HCT116 (cell line): ENCODE measurements at regions not wholly inside any gene's neighbourhood (a gene's known extent, or its start where the extent isn't known, plus 50 kb on each side); places are given as distances from the start of the nearest gene placed in this dataset.

Experiments
- ATAC-seq: fragments of 200-7000 bp; cut with Tn5 transposase; 2 replicates; pipeline ENCODE4 v1.9.1; 2020; ENCODE audit warnings: mild to moderate bottlenecking, moderate library complexity
- BruUV-seq: library from RNA; stranded (reverse); fragments of 400-500 nt; replicated peaks from 2 replicates; lab custom pipeline; 2021; lab: Mats Ljungman, UMichigan
- CTCF ChIA-PET: fragments of 300-600 bp; sonication (Branson Sonifier 250); formaldehyde crosslinking; loops from one replicate; lab custom pipeline; 2021; ENCODE audit warnings: antibody characterized with exemption; lab: Charles Lee
- POLR2A ChIA-PET: fragments of 300-600, 350-600 bp; sonication (Branson Sonifier 250); formaldehyde crosslinking; loops from one replicate; lab custom pipeline; 2021; ENCODE audit warnings: antibody characterized with exemption; lab: Charles Lee
- RAD21 ChIA-PET, 2 experiments: fragments of 300-600 bp; sonication (Branson Sonifier 250); formaldehyde crosslinking; loops; one replicate each; lab custom pipeline; 2023; ENCODE audit warnings: low total read pairs in 2 of 2; ENCODE audit not compliant: uncharacterized antibody in 2 of 2, unreplicated experiment in 2 of 2, low non-redundant PET in 1 of 2; lab: Charles Lee
- DNase-seq: peaks from one replicate; pipeline ENCODE4 v3.0.0-alpha.2; 2010; ENCODE audit warnings: low read depth, low spot score
- H2AFZ ChIP-seq: fragments of 200-600 bp; shearing (Covaris generic), sonication (generic); 2 replicates; pipeline ENCODE4 v1.6.1; 2017; ENCODE audit warnings: low read depth, mixed run types, mixed read lengths, antibody characterized with exemption, low read length; ENCODE audit not compliant: poor library complexity, severe bottlenecking
- H3K27ac ChIP-seq: 2 replicates; pipeline ENCODE4 v1.5.1; 2012; ENCODE audit warnings: low read depth, low read length
- H3K27me3 ChIP-seq: fragments of 200-600 bp; sonication (generic); 2 replicates; pipeline ENCODE4 v1.6.1; 2016; ENCODE audit warnings: mixed run types, low read length, mixed read lengths; ENCODE audit not compliant: insufficient read depth
- H3K36me3 ChIP-seq, 2 experiments: fragments of 200-500 bp in 1 of 2; fragments of 200-600 bp in 1 of 2; sonication (Bioruptor generic) in 1 of 2; sonication (generic) in 1 of 2; 2 replicates each; pipeline versions ENCODE4 v1.5.1 to v1.6.1; 2014 to 2016; ENCODE audit warnings: low read length in 2 of 2, inconsistent platforms in 1 of 2, mixed read lengths in 1 of 2, mixed run types in 1 of 2; ENCODE audit not compliant: insufficient read depth in 2 of 2, control insufficient read depth in 1 of 2
- H3K4me1 ChIP-seq, 2 experiments: fragments of 200-600 bp in 1 of 2; sonication (generic) in 1 of 2; 2 replicates each; pipeline versions ENCODE4 v1.5.1 to v1.6.1; 2012 to 2017; ENCODE audit warnings: low read length in 2 of 2, inconsistent platforms in 1 of 2, mild to moderate bottlenecking in 1 of 2, mixed read lengths in 1 of 2, mixed run types in 1 of 2, moderate library complexity in 1 of 2; ENCODE audit not compliant: insufficient read depth in 2 of 2, control insufficient read depth in 1 of 2
- H3K4me2 ChIP-seq: fragments of 200-600 bp; sonication (generic); 2 replicates; pipeline ENCODE4 v1.6.1; 2017; ENCODE audit warnings: mixed run types, low read length, mixed read lengths
- H3K4me3 ChIP-seq, 2 experiments: fragments of 200-600 bp in 1 of 2; sonication (generic) in 1 of 2; replicated peaks in 1 of 2; 2 replicates each; pipeline ENCODE4 v1.5.1; 2011 to 2016; ENCODE audit warnings: low read length in 2 of 2, control low read depth in 1 of 2, low read depth in 1 of 2, mild to moderate bottlenecking in 1 of 2, mixed read lengths in 1 of 2, mixed run types in 1 of 2
- H3K79me2 ChIP-seq: fragments of 200-600 bp; sonication (generic); 2 replicates; pipeline ENCODE4 v1.6.1; 2017; ENCODE audit warnings: mild to moderate bottlenecking, mixed run types, low read length, moderate library complexity, mixed read lengths; ENCODE audit not compliant: insufficient read depth
- H3K9ac ChIP-seq: fragments of 200-600 bp; sonication (generic); 2 replicates; pipeline ENCODE4 v1.6.1; 2016; ENCODE audit warnings: low read length, mixed read lengths
- H3K9me2 ChIP-seq: fragments of 200-600 bp; sonication (generic), shearing (Covaris generic); 2 replicates; pipeline ENCODE4 v1.6.1; 2017; ENCODE audit warnings: mixed run types, mild to moderate bottlenecking, moderate library complexity; ENCODE audit not compliant: insufficient read depth
- H3K9me3 ChIP-seq, 2 experiments: fragments of 200-500 bp in 1 of 2; fragments of 200-600 bp in 1 of 2; sonication (Bioruptor generic) in 1 of 2; sonication (generic) in 1 of 2; 2 replicates each; pipeline ENCODE4 v1.6.1; 2014 to 2017; ENCODE audit warnings: low read length in 2 of 2, mixed read lengths in 2 of 2, inconsistent platforms in 1 of 2, low read depth in 1 of 2, mild to moderate bottlenecking in 1 of 2, mixed run types in 1 of 2, moderate library complexity in 1 of 2; ENCODE audit not compliant: control insufficient read depth in 1 of 2, insufficient read depth in 1 of 2
- H4K20me1 ChIP-seq: fragments of 200-600 bp; sonication (generic), shearing (Covaris generic); 2 replicates; pipeline ENCODE4 v1.6.1; 2017; ENCODE audit warnings: mixed run types, mild to moderate bottlenecking, moderate library complexity; ENCODE audit not compliant: insufficient read depth
- CBX3 ChIP-seq: IDR thresholded peaks from 2 replicates; pipeline ENCODE4 v1.6.1; 2012; ENCODE audit warnings: low read depth
- CEBPB ChIP-seq: IDR thresholded peaks from 2 replicates; pipeline ENCODE4 v1.6.1; 2012; ENCODE audit warnings: low read depth
- EGR1 ChIP-seq: IDR thresholded peaks from 2 replicates; pipeline ENCODE4 v1.6.1; 2012; ENCODE audit warnings: low read depth
- ELF1 ChIP-seq: IDR thresholded peaks from 2 replicates; pipeline ENCODE4 v1.6.1; 2012; ENCODE audit warnings: low read depth, borderline replicate concordance
- EZH2 ChIP-seq: fragments of 200-600 bp; sonication (generic); IDR thresholded peaks from 2 replicates; pipeline ENCODE4 v1.6.1; 2017; ENCODE audit warnings: antibody characterized with exemption, mixed run types
- EZH2phosphoT487 ChIP-seq: fragments of 200-600 bp; IDR thresholded peaks from 2 replicates; pipeline ENCODE4 v1.6.1; 2018; ENCODE audit warnings: antibody characterized with exemption, borderline replicate concordance
- FOSL1 ChIP-seq: IDR thresholded peaks from 2 replicates; pipeline ENCODE4 v1.6.1; 2012; ENCODE audit warnings: low read depth
- JUND ChIP-seq: IDR thresholded peaks from 2 replicates; pipeline ENCODE4 v1.6.1; 2012
- POLR2A ChIP-seq: IDR thresholded peaks from 2 replicates; pipeline ENCODE4 v1.7.0; 2011; ENCODE audit warnings: borderline replicate concordance; ENCODE audit not compliant: insufficient read depth, insufficient read length; ENCODE audit errors: extremely low read depth
- RAD21 ChIP-seq: IDR thresholded peaks from 2 replicates; pipeline ENCODE4 v1.6.1; 2012; ENCODE audit warnings: low read depth, mild to moderate bottlenecking
- SIN3A ChIP-seq: IDR thresholded peaks from 2 replicates; pipeline ENCODE4 v1.6.1; 2012; ENCODE audit warnings: low read depth
- SP1 ChIP-seq: IDR thresholded peaks from 2 replicates; pipeline ENCODE4 v1.6.1; 2012; ENCODE audit warnings: low read depth
- SRF ChIP-seq: IDR thresholded peaks from 2 replicates; pipeline ENCODE4 v1.6.1; 2012; ENCODE audit warnings: low read depth
- YY1 ChIP-seq: IDR thresholded peaks from 2 replicates; pipeline ENCODE4 v1.6.1; 2011; ENCODE audit warnings: low read length, low read depth, moderate library complexity, mild to moderate bottlenecking; ENCODE audit not compliant: insufficient replicate concordance; ENCODE audit errors: extremely low read depth
- ZFX ChIP-seq: fragments of 450-650 bp; IDR thresholded peaks from 2 replicates; pipeline ENCODE4 v1.6.1; 2017
- ZNF274 ChIP-seq: fragments of 200-500 bp; sonication (Bioruptor generic); IDR thresholded peaks from 2 replicates; pipeline ENCODE4 v1.6.1; 2014; ENCODE audit warnings: mild to moderate bottlenecking, low read depth, low read length, inconsistent platforms
- intact Hi-C: fragments of 100-400 bp; cut with micrococcal nuclease; formaldehyde crosslinking; loops from 2 replicates; pipeline ENCODE4 v1.10.0; 2022
- TF ChIP-seq, protein P1 (sequence below), 3 experiments: fragments of 200-600 bp in 1 of 3; sonication (generic) in 1 of 3; IDR thresholded peaks in 2 of 3; conservative IDR thresholded peaks in 1 of 3; 2 replicates each; pipeline ENCODE4 v1.5.1; 2012 to 2017; ENCODE audit warnings: low read depth in 2 of 3, low read length in 2 of 3, antibody characterized with exemption in 1 of 3, borderline replicate concordance in 1 of 3, control low read depth in 1 of 3, mild to moderate bottlenecking in 1 of 3, mixed read lengths in 1 of 3, mixed run types in 1 of 3, moderate library complexity in 1 of 3; ENCODE audit not compliant: insufficient read depth in 1 of 3
- TF ChIP-seq, protein P2 (sequence below): IDR thresholded peaks from 2 replicates; pipeline ENCODE4 v1.6.1; 2012
- TF ChIP-seq, protein P3 (sequence below): IDR thresholded peaks from 2 replicates; pipeline ENCODE4 v1.6.1; 2012

DNA sequence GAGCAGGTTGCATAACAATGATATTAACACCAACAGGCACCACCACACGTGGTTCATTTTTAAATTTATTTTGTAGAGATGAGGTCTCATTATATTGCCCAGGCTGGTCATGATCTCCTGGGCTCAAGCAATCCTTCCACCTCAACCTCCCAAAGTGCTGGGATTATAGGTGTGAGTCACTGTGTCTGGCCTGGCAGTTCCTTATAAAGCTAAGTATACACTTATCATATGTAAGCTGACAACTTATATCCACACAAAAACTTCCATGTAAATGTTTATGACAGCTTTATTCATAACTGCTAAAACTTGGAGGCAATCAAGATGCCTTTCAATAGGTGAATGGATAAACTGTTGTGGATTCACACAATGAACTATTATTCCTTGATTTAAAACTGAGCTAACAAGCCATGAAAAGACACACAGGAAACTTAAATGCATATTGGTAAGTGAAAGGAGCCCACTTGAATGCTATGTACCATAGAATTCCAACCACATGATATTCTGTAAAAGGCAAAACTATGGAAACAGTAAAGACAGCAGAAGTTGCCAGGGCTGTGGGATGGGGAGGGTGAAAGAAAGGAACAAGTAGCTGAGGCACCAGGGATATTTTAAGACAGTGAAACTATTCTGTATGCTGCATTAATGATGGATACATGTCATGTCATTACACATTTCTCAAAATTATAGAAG is 156.5 kb upstream of the KCNJ18 start (continued):
- TF ChIP-seq, protein P1, sequence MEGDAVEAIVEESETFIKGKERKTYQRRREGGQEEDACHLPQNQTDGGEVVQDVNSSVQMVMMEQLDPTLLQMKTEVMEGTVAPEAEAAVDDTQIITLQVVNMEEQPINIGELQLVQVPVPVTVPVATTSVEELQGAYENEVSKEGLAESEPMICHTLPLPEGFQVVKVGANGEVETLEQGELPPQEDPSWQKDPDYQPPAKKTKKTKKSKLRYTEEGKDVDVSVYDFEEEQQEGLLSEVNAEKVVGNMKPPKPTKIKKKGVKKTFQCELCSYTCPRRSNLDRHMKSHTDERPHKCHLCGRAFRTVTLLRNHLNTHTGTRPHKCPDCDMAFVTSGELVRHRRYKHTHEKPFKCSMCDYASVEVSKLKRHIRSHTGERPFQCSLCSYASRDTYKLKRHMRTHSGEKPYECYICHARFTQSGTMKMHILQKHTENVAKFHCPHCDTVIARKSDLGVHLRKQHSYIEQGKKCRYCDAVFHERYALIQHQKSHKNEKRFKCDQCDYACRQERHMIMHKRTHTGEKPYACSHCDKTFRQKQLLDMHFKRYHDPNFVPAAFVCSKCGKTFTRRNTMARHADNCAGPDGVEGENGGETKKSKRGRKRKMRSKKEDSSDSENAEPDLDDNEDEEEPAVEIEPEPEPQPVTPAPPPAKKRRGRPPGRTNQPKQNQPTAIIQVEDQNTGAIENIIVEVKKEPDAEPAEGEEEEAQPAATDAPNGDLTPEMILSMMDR (IDR thresholded peaks at IDR 0.05 in 2 of 3, conservative IDR thresholded peaks at IDR 0.05 in 1 of 3; ENCODE audit: borderline replicate concordance in 1 of 3, insufficient read depth in 1 of 3, low read depth in 2 of 3, low read length in 2 of 3): no peak
- no peak for TF ChIP-seq YY1
- TF ChIP-seq SIN3A: no peak
- TF ChIP-seq POLR2A: no peak

DNA sequence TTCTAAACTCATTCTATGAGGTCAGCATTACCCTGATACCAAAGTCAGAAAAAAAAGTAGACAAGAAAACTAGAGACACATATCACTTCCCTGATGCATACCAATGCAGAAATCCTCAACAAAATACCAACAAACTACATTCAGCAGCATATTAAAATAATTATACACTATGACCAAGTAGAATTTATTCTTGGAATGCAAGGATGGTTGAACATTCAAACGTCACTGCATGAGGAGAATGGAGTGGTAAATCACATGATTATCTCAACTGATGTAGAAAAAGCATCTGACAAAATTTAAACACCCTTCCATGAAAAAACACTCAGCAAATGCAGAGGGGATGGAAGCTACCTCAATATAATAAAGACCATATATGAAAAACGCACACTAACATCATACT is 155.0 kb upstream of the KCNJ18 start:
- Histone ChIP-seq H4K20me1 (no peaks in the 10 kb centered on the region), H2AFZ (no peak overlapping the region), H3K36me3 (peaks cover 0 to 2% of the 10 kb centered on the region in 2 experiments; a peak in 1 of 4 replicates), H3K9me2 (no peaks in the 10 kb centered on the region), H3K4me3 (no peak overlapping the region), H3K27me3 (no peaks in the 10 kb centered on the region), H3K27ac (no peak overlapping the region), H3K4me2 (no peak overlapping the region), H3K4me1 (peaks cover 0 to 6% of the 10 kb centered on the region in 2 experiments; a peak in 3 of 4 replicates), H3K9ac (no peak overlapping the region), H3K9me3 (peaks cover 0 to 3% of the 10 kb centered on the region in 2 experiments; a peak in 1 of 4 replicates), H3K79me2 (peaks cover 9% of the 10 kb centered on the region; the same call in 1 of the 2 replicates)
- ChIA-PET CTCF (no interaction called here), RAD21 (no interaction called here), POLR2A (no interaction called here)
- no TSS peak for BruUV-seq
- intact Hi-C loops: no loop called here
- ATAC-seq (no peak), DNase-seq (no peak)
- TF ChIP-seq RAD21: no peak
- TF ChIP-seq ZNF274: no peak
- no peak for TF ChIP-seq FOSL1
- TF ChIP-seq EZH2phosphoT487: no peak
- TF ChIP-seq SRF: no peak
- TF ChIP-seq EGR1: no peak
- TF ChIP-seq SIN3A: no peak
- TF ChIP-seq YY1: no peak
- no peak for TF ChIP-seq ELF1
- no peak for TF ChIP-seq CEBPB
- TF ChIP-seq, protein P2, sequence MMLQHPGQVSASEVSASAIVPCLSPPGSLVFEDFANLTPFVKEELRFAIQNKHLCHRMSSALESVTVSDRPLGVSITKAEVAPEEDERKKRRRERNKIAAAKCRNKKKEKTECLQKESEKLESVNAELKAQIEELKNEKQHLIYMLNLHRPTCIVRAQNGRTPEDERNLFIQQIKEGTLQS: no peak
- no peak for TF ChIP-seq ZFX
- no peak for TF ChIP-seq CBX3
- no peak for TF ChIP-seq SP1
- TF ChIP-seq, protein P1 (IDR thresholded peaks at IDR 0.05 in 2 of 3, conservative IDR thresholded peaks at IDR 0.05 in 1 of 3; ENCODE audit: borderline replicate concordance in 1 of 3, insufficient read depth in 1 of 3, low read depth in 2 of 3, low read length in 2 of 3): no peak
- no peak for TF ChIP-seq EZH2
- TF ChIP-seq, protein P3, sequence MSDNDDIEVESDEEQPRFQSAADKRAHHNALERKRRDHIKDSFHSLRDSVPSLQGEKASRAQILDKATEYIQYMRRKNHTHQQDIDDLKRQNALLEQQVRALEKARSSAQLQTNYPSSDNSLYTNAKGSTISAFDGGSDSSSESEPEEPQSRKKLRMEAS: no peak
- TF ChIP-seq JUND: no peak
- no peak for TF ChIP-seq POLR2A
